ENCODE measurements at regions not wholly inside any gene's neighbourhood (a gene's known extent, or its start where the extent isn't known, plus 50 kb on each side); places are given as distances from the start of the nearest gene placed in this dataset.

DNA sequence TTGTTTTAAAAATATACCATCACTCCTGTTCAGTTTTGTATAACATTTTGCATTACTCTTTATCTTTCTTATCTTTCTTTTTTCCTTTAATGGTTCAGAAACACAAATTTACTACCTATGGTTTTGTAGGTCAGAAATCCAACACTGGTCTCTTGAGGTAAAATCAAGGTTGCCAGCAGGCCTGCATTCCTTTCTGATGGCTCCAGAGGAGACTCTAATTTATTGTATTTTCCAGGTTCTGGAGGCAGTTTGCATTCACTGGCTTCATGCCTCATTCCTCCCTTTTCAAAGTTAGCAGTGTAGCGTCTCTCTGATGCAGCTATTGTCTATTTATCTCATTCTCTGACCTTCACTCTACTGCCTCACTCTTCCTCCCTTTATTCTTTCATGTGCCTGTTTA lies 767.4 kb downstream of the SLITRK6 start:
- TF ChIP-seq, protein P1, sequence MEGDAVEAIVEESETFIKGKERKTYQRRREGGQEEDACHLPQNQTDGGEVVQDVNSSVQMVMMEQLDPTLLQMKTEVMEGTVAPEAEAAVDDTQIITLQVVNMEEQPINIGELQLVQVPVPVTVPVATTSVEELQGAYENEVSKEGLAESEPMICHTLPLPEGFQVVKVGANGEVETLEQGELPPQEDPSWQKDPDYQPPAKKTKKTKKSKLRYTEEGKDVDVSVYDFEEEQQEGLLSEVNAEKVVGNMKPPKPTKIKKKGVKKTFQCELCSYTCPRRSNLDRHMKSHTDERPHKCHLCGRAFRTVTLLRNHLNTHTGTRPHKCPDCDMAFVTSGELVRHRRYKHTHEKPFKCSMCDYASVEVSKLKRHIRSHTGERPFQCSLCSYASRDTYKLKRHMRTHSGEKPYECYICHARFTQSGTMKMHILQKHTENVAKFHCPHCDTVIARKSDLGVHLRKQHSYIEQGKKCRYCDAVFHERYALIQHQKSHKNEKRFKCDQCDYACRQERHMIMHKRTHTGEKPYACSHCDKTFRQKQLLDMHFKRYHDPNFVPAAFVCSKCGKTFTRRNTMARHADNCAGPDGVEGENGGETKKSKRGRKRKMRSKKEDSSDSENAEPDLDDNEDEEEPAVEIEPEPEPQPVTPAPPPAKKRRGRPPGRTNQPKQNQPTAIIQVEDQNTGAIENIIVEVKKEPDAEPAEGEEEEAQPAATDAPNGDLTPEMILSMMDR (IDR thresholded peaks at IDR 0.05 in 4 of 5, conservative IDR thresholded peaks at IDR 0.05 in 1 of 5), result no peak
- no peak for TF ChIP-seq POLR2A (IDR thresholded peaks at IDR 0.05)
